ENCODE measurements at regions not wholly inside any gene's neighbourhood (a gene's known extent, or its start where the extent isn't known, plus 50 kb on each side); places are given as distances from the start of the nearest gene placed in this dataset.
"Not testable (repeated sequence)": the region's sequence is repeated elsewhere in the genome, so short reads cannot be mapped to it uniquely, and the experiment has no call there.

GRCh38 chr3:164332831-164333802, 745.2 kb downstream of the SI start:
- Histone ChIP-seq H3K27ac (ENCODE audit: low read depth in 2 of 2, low read length in 1 of 2) (no peak overlapping the region), H3K4me3 (ENCODE audit: low read depth in 1 of 2, low read length in 2 of 2) (no peak overlapping the region), H3K27me3 (ENCODE audit: control insufficient read depth in 1 of 2, insufficient read depth in 2 of 2, low read length in 2 of 2) (no peaks in the 10 kb centered on the region), H3K36me3 (ENCODE audit: control insufficient read depth in 2 of 2, insufficient read depth in 2 of 2, low read length in 1 of 2) (no peaks in the 10 kb centered on the region), H3K4me1 (ENCODE audit: control insufficient read depth in 2 of 2, insufficient read depth in 2 of 2, low read length in 1 of 2) (no peaks in the 10 kb centered on the region), H3K9me3 (ENCODE audit: control insufficient read depth in 2 of 2, insufficient read depth in 1 of 2, low read depth in 1 of 2, low read length in 1 of 2) (peaks cover 2 to 6% of the 10 kb centered on the region in 2 donors)
- WGBS, 2 donors, result 38 to 47% methylated on average over 10 of the region's 10 CpGs

- H3K27me3 ChIP-seq (ENCODE audit: control insufficient read depth in 1 of 2, insufficient read depth in 2 of 2, low read length in 2 of 2), result no peaks in the 10 kb centered on the region
- H3K27ac ChIP-seq (ENCODE audit: low read depth in 2 of 2, low read length in 1 of 2), result no peak overlapping the region
- H3K4me1 ChIP-seq (ENCODE audit: control insufficient read depth in 2 of 2, insufficient read depth in 2 of 2, low read length in 1 of 2), result no peaks in the 10 kb centered on the region
- H3K36me3 ChIP-seq (ENCODE audit: control insufficient read depth in 2 of 2, insufficient read depth in 2 of 2, low read length in 1 of 2), result no peaks in the 10 kb centered on the region
- no peak overlapping the region for H3K4me3 ChIP-seq (ENCODE audit: low read depth in 1 of 2, low read length in 2 of 2)
- H3K9me3 ChIP-seq (ENCODE audit: control insufficient read depth in 2 of 2, insufficient read depth in 1 of 2, low read depth in 1 of 2, low read length in 1 of 2), result no peaks in the 10 kb centered on the region
These were observed 751.6 kb downstream of the SI start for GRCh38 chr3:164326714-164327113.

GRCh38 chr3:164320962-164321361, 757.3 kb downstream of the SI start:
- 65 to 70% methylated on average over 7 of the region's 7 CpGs for WGBS, 2 donors
- no peaks in the 10 kb centered on the region for H3K36me3 ChIP-seq (ENCODE audit: control insufficient read depth in 2 of 2, insufficient read depth in 2 of 2, low read length in 1 of 2)
- no peak overlapping the region for H3K4me3 ChIP-seq (ENCODE audit: low read depth in 1 of 2, low read length in 2 of 2)
- H3K27ac ChIP-seq (ENCODE audit: low read depth in 2 of 2, low read length in 1 of 2), result no peak overlapping the region
- no peaks in the 10 kb centered on the region for H3K9me3 ChIP-seq (ENCODE audit: control insufficient read depth in 2 of 2, insufficient read depth in 1 of 2, low read depth in 1 of 2, low read length in 1 of 2)
- no peaks in the 10 kb centered on the region for H3K4me1 ChIP-seq (ENCODE audit: control insufficient read depth in 2 of 2, insufficient read depth in 2 of 2, low read length in 1 of 2)
- H3K27me3 ChIP-seq (ENCODE audit: control insufficient read depth in 1 of 2, insufficient read depth in 2 of 2, low read length in 2 of 2), result no peaks in the 10 kb centered on the region

- Histone ChIP-seq H3K4me1 (ENCODE audit: control insufficient read depth in 2 of 2, insufficient read depth in 2 of 2, low read length in 1 of 2) (no peaks in the 10 kb centered on the region), H3K9me3 (ENCODE audit: control insufficient read depth in 2 of 2, insufficient read depth in 1 of 2, low read depth in 1 of 2, low read length in 1 of 2) (peaks cover 5% of the 10 kb centered on the region in 2 donors), H3K27me3 (ENCODE audit: control insufficient read depth in 1 of 2, insufficient read depth in 2 of 2, low read length in 2 of 2) (no peaks in the 10 kb centered on the region), H3K4me3 (ENCODE audit: low read depth in 1 of 2, low read length in 2 of 2) (no peak overlapping the region), H3K36me3 (ENCODE audit: control insufficient read depth in 2 of 2, insufficient read depth in 2 of 2, low read length in 1 of 2) (no peaks in the 10 kb centered on the region), H3K27ac (ENCODE audit: low read depth in 2 of 2, low read length in 1 of 2) (no peak overlapping the region)
These were observed 772.3 kb downstream of the SI start for GRCh38 chr3:164306042-164306441.

- 68 to 77% methylated on average over 1 of the region's 1 CpG for WGBS, 2 donors
- no peak overlapping the region for H3K27ac ChIP-seq (ENCODE audit: low read depth in 2 of 2, low read length in 1 of 2)
- no peaks in the 10 kb centered on the region for H3K4me1 ChIP-seq (ENCODE audit: control insufficient read depth in 2 of 2, insufficient read depth in 2 of 2, low read length in 1 of 2)
- no peaks in the 10 kb centered on the region for H3K27me3 ChIP-seq (ENCODE audit: control insufficient read depth in 1 of 2, insufficient read depth in 2 of 2, low read length in 2 of 2)
- H3K4me3 ChIP-seq (ENCODE audit: low read depth in 1 of 2, low read length in 2 of 2), result no peak overlapping the region
- peaks cover 2 to 5% of the 10 kb centered on the region in 2 donors for H3K9me3 ChIP-seq (ENCODE audit: control insufficient read depth in 2 of 2, insufficient read depth in 1 of 2, low read depth in 1 of 2, low read length in 1 of 2)
- no peaks in the 10 kb centered on the region for H3K36me3 ChIP-seq (ENCODE audit: control insufficient read depth in 2 of 2, insufficient read depth in 2 of 2, low read length in 1 of 2)
These were observed 774.4 kb downstream of the SI start for GRCh38 chr3:164303894-164304293.

- Histone ChIP-seq H3K27ac (ENCODE audit: low read depth in 2 of 2, low read length in 1 of 2) (no peak overlapping the region), H3K4me1 (ENCODE audit: control insufficient read depth in 2 of 2, insufficient read depth in 2 of 2, low read length in 1 of 2) (no peaks in the 10 kb centered on the region), H3K36me3 (ENCODE audit: control insufficient read depth in 2 of 2, insufficient read depth in 2 of 2, low read length in 1 of 2) (no peaks in the 10 kb centered on the region), H3K4me3 (ENCODE audit: low read depth in 1 of 2, low read length in 2 of 2) (no peak overlapping the region), H3K9me3 (ENCODE audit: control insufficient read depth in 2 of 2, insufficient read depth in 1 of 2, low read depth in 1 of 2, low read length in 1 of 2) (peaks cover 0 to 5% of the 10 kb centered on the region in 2 donors), H3K27me3 (ENCODE audit: control insufficient read depth in 1 of 2, insufficient read depth in 2 of 2, low read length in 2 of 2) (no peaks in the 10 kb centered on the region)
These were observed 775.7 kb downstream of the SI start for GRCh38 chr3:164302622-164303021.

GRCh38 chr3:164291486-164291885, 786.8 kb downstream of the SI start:
- not testable (repeated sequence) for H3K4me1 ChIP-seq (ENCODE audit: control insufficient read depth in 2 of 2, insufficient read depth in 2 of 2, low read length in 1 of 2); H3K9me3 ChIP-seq (ENCODE audit: control insufficient read depth in 2 of 2, insufficient read depth in 1 of 2, low read depth in 1 of 2, low read length in 1 of 2); H3K27ac ChIP-seq (ENCODE audit: low read depth in 2 of 2, low read length in 1 of 2); H3K4me3 ChIP-seq (ENCODE audit: low read depth in 1 of 2, low read length in 2 of 2); H3K36me3 ChIP-seq (ENCODE audit: control insufficient read depth in 2 of 2, insufficient read depth in 2 of 2, low read length in 1 of 2); H3K27me3 ChIP-seq (ENCODE audit: control insufficient read depth in 1 of 2, insufficient read depth in 2 of 2, low read length in 2 of 2)
- 95 to 96% methylated on average over 23 of the region's 23 CpGs for WGBS, 2 donors

GRCh38 chr3:164278550-164278949, 799.7 kb downstream of the SI start:
- H3K36me3 ChIP-seq (ENCODE audit: control insufficient read depth in 2 of 2, insufficient read depth in 2 of 2, low read length in 1 of 2), result no peaks in the 10 kb centered on the region
- H3K9me3 ChIP-seq (ENCODE audit: control insufficient read depth in 2 of 2, insufficient read depth in 1 of 2, low read depth in 1 of 2, low read length in 1 of 2), result peaks cover 9% of the 10 kb centered on the region in 2 donors
- H3K4me3 ChIP-seq (ENCODE audit: low read depth in 1 of 2, low read length in 2 of 2), result no peak overlapping the region
- no peaks in the 10 kb centered on the region for H3K4me1 ChIP-seq (ENCODE audit: control insufficient read depth in 2 of 2, insufficient read depth in 2 of 2, low read length in 1 of 2)
- 74 to 77% methylated on average over 2 of the region's 2 CpGs for WGBS, 2 donors
- no peak overlapping the region for H3K27ac ChIP-seq (ENCODE audit: low read depth in 2 of 2, low read length in 1 of 2)
- no peaks in the 10 kb centered on the region for H3K27me3 ChIP-seq (ENCODE audit: control insufficient read depth in 1 of 2, insufficient read depth in 2 of 2, low read length in 2 of 2)

- Histone ChIP-seq H3K9me3 (ENCODE audit: control insufficient read depth in 2 of 2, insufficient read depth in 1 of 2, low read depth in 1 of 2, low read length in 1 of 2) (peaks cover 2% of the 10 kb centered on the region in 2 donors), H3K27me3 (ENCODE audit: control insufficient read depth in 1 of 2, insufficient read depth in 2 of 2, low read length in 2 of 2) (no peaks in the 10 kb centered on the region), H3K27ac (ENCODE audit: low read depth in 2 of 2, low read length in 1 of 2) (no peak overlapping the region), H3K4me3 (ENCODE audit: low read depth in 1 of 2, low read length in 2 of 2) (no peak overlapping the region), H3K4me1 (ENCODE audit: control insufficient read depth in 2 of 2, insufficient read depth in 2 of 2, low read length in 1 of 2) (no peaks in the 10 kb centered on the region), H3K36me3 (ENCODE audit: control insufficient read depth in 2 of 2, insufficient read depth in 2 of 2, low read length in 1 of 2) (no peaks in the 10 kb centered on the region)
These were observed 811.2 kb downstream of the SI start for GRCh38 chr3:164267053-164267452.

GRCh38 chr3:164250923-164251322, 827.4 kb downstream of the SI start:
- H3K9me3 ChIP-seq (ENCODE audit: control insufficient read depth in 2 of 2, insufficient read depth in 1 of 2, low read depth in 1 of 2, low read length in 1 of 2), result no peaks in the 10 kb centered on the region
- H3K4me3 ChIP-seq (ENCODE audit: low read depth in 1 of 2, low read length in 2 of 2), result no peak overlapping the region
- H3K36me3 ChIP-seq (ENCODE audit: control insufficient read depth in 2 of 2, insufficient read depth in 2 of 2, low read length in 1 of 2), result no peaks in the 10 kb centered on the region
- H3K4me1 ChIP-seq (ENCODE audit: control insufficient read depth in 2 of 2, insufficient read depth in 2 of 2, low read length in 1 of 2), result no peaks in the 10 kb centered on the region
- H3K27me3 ChIP-seq (ENCODE audit: control insufficient read depth in 1 of 2, insufficient read depth in 2 of 2, low read length in 2 of 2), result no peaks in the 10 kb centered on the region
- 51 to 53% methylated on average over 1 of the region's 1 CpG for WGBS, 2 donors
- no peak overlapping the region for H3K27ac ChIP-seq (ENCODE audit: low read depth in 2 of 2, low read length in 1 of 2)
